GM18498 (cell line): ENCODE measurements at regions not wholly inside any gene's neighbourhood (a gene's known extent, or its start where the extent isn't known, plus 50 kb on each side); places are given as distances from the start of the nearest gene placed in this dataset.
"Not testable (repeated sequence)": the region's sequence is repeated elsewhere in the genome, so short reads cannot be mapped to it uniquely, and the experiment has no call there.

Source experiments
- ATAC-seq: cut with Tn5 transposase; IDR thresholded peaks from one replicate; pipeline ENCODE4 v1.9.1; 2021; ENCODE audit warnings: mild to moderate bottlenecking, moderate library complexity; ENCODE audit not compliant: unreplicated experiment

- ATAC-seq = no peak
These were observed 50.6 kb upstream of the SLC44A3 start for GRCh38 chr1:94769551-94769950.

GRCh38 chr1:94768036-94768435 lies 52.1 kb upstream of the SLC44A3 start:
- no peak for ATAC-seq

GRCh38 chr1:94765958-94766357 lies 54.2 kb upstream of the SLC44A3 start:
- no peak for ATAC-seq

DNA sequence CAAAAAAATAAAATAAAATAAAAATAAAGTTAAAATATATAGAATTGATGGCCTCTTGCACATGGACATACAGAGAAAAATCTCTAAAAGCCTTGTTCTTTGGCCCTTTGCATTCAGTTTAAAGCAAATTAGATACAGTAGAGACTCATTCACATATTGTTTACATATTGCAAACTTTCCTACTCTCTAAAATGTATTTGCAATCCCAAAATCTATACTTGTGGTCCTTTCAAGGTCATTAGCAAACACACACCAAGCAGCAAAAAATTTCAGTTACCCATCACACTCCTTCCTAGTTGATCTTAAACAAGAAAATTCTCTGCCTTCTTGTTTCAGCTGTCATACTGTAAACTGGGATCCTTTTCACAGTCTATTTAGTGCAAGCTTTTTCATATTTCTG lies 61.0 kb upstream of the SLC44A3 start:
- ATAC-seq = no peak

DNA sequence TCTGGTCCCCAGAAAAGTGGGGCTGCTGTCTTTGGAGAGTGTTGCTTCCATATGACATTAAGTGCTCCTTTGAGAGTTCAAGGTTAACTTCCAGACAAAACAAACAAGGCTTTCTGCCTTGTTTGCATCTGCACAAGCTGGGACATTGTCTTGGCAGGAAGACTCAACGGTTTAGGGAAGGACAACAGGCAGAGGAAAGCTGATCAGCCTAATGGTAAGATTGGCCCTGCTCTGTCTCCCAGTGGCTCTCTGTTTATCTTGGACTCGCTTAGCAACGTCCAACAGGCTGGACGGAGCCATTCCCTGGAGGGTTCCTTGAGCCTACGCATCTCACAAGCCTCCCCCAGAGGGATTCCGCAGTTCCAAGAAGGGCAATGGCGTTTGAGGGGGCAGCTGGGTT lies 62.2 kb upstream of the SLC44A3 start:
- ATAC-seq = no peak

DNA sequence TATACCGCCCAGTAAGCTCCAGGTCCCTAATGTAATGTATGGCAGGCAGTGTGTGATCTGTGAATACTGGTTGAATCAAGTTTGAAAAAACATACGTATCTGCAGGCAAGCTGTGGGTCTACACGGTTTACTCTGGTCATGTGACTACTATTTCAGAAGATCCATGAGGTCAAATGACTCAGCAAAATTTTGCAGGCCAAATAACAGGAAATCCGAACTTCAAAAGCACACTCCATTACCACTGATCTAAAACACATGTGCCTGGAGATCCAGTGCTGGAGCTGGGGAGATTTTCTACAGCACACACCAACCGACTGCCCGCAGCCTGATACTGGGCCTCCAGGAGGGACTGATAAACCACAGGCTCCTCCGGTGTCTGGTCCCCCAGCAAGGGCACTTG lies 64.5 kb upstream of the SLC44A3 start:
- no peak for ATAC-seq

DNA sequence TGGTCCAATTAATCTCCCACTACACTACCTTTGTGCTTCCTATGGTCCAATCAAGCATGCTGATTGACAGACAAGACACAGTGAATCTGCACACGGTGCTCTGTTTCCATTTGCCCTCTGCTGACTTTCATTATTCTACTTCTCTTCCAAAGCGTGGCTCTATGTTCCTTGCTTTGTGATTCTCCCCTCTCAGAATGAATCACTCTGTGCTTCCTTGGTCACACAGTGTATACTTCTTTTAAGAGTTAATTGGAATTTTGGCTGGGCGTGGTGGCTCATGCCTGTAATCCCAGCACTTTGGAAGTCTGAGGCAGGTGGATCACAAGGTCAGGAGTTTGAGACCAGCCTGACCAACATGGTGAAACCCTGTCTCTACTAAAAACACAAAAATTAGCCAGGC lies 65.1 kb upstream of the SLC44A3 start:
- not testable (repeated sequence) for ATAC-seq

DNA sequence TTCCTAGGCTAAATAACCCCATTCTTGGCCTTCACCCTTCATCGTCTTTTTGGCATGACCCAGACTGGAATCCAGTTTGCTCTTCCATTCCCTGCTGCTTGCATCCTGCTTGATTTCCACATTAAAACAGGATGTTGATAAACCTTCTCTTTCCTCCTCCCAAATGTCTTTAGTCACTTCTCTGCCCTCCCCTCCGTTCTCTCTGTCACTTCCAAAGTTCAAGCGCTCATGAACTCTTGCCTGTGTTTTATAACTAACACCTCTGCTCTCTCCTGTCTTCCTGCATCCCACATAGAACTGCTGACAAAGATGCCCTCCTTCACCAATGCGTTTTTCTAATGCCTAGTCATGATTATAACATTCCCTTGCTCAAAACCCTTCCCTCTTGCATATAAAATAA lies 65.6 kb upstream of the SLC44A3 start:
- no peak for ATAC-seq

DNA sequence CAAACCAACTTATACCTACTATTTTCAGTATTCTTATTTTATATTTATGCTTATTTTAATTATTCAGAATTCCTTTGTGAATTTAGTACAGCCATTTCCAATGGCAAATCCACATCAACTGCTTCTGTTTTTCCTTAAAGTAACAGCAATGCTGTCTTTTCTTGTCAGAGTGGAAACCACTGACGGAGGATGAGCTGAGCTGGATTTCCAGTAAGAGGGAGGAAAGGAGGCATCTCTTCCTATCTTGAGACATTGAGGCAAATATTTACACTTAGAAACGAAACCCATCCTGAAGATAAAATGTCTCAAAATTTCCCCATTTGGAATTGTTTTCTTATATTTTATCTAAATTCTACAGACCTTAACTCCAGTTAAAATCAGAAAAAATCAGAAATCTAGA lies 66.1 kb upstream of the SLC44A3 start:
- no peak for ATAC-seq

DNA sequence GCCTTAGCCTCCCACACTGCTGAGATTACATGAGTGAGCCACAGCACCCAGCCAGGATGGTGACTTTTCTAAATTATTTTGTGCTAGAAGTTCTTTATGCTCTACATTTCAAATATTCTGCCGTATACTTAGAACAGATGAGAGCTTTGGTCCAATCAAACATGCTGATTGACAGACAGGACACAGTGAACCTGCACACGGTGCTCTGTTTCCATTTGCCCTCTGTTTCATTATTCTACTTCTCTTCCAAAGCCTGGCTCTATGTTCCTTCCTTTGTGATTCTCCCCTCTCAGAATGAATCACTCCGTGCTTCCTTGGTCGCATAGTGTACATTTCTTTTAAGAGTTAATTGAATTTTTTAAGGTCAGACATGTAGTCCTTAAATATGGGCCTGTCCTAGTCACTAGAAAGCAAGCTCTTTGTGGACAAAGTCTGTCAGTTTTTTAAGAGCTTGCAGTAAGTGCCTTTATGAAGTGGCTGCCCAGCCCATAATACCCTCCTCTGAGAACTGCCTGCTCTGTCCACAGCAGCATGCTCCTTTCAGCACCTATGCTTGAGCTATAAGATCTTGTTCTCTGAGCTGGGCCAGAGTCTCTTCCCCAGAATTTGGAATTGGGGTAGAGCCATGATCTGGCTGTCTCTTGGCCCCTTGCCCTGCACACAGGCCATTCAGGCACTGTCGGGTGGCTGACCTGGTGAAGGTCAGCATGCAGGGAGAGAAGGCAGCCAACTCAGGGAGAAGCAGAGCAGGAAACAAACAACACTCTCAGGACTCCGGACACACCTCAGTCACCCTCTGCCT lies 66.8 kb upstream of the SLC44A3 start:
- no peak for ATAC-seq

DNA sequence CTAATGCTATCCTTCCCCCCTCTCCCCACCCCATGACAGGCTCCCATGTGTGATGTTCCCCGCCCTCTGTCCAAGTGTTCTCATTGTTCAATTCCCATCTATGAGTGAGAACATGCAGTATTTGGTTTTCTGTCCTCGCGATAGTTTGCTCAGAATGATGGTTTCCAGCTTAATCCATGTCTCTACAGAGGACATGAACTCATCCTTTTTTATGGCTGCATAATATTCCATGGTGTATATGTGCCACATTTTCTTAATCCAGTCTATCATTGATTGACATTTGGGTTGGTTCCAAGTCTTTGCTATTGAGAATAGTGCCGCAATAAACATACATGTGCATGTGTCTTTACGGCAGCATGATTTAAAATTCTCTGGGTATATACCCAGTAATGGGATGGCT lies 68.7 kb upstream of the SLC44A3 start:
- ATAC-seq = not testable (repeated sequence)

DNA sequence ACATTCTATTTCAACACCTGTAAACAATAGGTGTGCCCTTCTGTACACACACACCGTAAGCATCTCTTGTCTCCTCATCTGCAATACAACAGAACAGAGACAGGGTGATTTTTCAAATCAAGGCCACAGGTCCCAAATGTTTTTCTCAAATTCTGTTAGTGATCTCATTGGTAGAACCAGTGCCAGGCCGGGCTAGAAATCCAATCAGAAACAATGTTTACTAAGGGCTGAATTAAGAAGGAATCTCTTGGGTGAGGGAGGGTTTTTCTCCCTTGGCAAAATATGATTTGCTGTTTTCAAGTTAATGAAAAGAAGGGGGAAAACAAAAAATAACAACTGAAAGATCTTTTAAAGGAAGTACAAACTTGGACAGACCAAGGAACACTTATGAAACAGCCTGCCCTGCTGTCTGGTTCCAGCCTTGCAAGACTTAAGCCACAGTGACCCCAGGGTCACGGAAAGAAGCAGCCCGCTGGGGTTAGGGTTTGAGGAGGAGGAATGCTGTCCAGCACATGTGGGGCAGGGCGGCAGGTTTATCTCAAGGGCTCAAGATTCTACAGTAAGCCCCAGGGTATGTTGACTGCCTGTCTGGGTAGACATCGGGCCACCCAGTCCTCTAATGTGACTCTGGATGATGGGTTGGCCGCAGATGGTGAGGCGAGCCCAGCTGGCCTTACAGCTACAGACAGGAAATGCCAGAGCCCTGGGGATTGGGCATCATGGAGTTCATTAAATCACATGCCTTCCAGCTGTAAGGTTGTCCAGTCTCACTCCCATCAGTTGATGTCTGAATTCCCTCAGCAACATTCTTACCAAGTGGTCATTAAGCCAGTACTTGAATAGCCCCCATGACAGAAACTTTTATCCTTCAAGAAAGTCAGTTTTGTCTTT lies 73.3 kb upstream of the SLC44A3 start:
- ATAC-seq = no peak

GRCh38 chr1:94745742-94746141 lies 74.4 kb upstream of the SLC44A3 start:
- no peak for ATAC-seq

- no peak for ATAC-seq
These were observed 76.3 kb upstream of the SLC44A3 start for GRCh38 chr1:94743862-94744261.

DNA sequence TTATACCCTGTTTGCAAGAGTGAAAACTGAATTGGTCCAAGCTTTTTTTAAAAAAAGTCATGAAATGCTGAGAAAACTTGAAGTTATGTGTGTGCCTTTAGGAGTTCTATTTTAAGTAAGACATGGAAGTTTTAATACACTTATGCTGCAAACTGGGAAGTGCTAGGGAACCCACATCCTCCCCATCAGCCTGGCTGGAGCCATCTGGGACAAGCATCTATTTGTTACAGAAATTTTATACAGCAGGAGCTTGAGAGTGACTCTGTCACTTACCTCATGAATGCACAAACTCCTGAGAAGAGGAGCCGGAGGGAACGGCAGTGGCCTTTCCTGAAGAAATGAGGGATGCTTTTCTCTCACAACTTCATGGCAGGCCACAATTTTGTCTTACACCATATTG lies 78.2 kb upstream of the SLC44A3 start:
- no peak for ATAC-seq

GRCh38 chr1:94741510-94741909 lies 78.6 kb upstream of the SLC44A3 start:
- no peak for ATAC-seq

DNA sequence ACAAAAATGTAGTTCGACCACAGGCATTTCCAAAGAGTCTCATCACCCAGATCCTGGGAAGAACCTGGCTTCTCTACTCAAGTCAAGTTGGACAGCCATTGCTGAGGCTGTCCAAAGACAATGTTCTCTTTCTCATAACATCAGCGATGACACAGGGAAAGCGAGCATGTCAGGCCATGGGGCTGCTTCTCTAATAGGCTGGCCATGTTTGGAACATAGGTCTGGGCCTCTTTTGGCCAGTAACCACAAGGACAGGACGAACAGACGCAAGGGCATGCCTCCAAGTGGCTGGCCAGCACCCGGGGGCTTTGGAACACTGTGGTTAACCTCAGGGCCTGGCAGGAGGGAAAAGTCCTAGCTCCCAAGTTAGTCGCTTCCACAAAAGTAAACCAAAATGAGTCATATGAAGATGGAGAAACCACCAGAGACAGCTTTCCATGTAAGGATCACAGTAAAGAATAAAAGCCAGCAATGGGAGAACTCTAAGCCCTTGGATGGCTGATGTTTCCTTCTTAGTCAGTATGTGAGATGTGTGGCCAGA lies 80.6 kb upstream of the SLC44A3 start:
- no peak for ATAC-seq

- no peak for ATAC-seq
These were observed 81.8 kb upstream of the SLC44A3 start for GRCh38 chr1:94738371-94738770.

- no peak for ATAC-seq
These were observed 82.8 kb upstream of the SLC44A3 start for GRCh38 chr1:94737124-94737998.

DNA sequence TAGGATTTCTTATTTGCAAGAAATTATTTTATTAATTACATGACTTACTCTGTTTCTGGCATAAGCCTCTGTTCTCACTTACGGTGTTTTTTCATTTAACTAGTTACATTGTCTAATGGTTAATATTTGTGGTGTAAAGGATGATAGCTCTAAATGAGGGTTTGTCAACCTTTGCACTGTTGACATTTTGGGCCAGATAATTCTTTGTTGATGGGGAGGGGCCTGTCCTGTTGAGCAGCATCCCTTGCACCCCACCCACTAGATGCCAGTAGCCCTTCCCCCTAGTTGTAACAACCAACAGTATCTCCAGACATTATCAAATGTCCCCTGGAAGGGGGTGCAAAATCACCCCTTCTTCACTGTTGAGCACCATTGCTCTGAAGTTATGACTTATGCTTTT lies 83.6 kb upstream of the SLC44A3 start:
- no peak for ATAC-seq

- no peak for ATAC-seq
These were observed 84.1 kb upstream of the SLC44A3 start for GRCh38 chr1:94736073-94736472.
